ENCODE measurements at regions not wholly inside any gene's neighbourhood (a gene's known extent, or its start where the extent isn't known, plus 50 kb on each side); places are given as distances from the start of the nearest gene placed in this dataset.

GRCh38 chr2:76332871-76333270, 622.2 kb upstream of the GCFC2 start:
- ChIA-PET CTCF (no interaction called here), POLR2A (no interaction called here)
- Mint-ChIP-seq H3K27me3 (ENCODE audit: low read depth) (no peaks in the 10 kb centered on the region), H3K36me3 (no peaks in the 10 kb centered on the region), H3K9me3 (peaks cover 31% of the 10 kb centered on the region), H3K4me1 (peaks cover 6% of the 10 kb centered on the region), H3K27ac (no peak overlapping the region), H3K4me3 (no peak overlapping the region)
- no peak for TF ChIP-seq NFYB (CRISPR knock-in tag; conservative IDR thresholded peaks at IDR 0.05; ENCODE audit: low read depth)
- TF ChIP-seq JAZF1 (CRISPR knock-in tag; IDR thresholded peaks at IDR 0.05), result no peak
- no peak for TF ChIP-seq KAT7 (CRISPR knock-in tag; IDR thresholded peaks at IDR 0.05; ENCODE audit: borderline replicate concordance)
- TF ChIP-seq ZNF281 (CRISPR knock-in tag; IDR thresholded peaks at IDR 0.05), result no peak
- no peak for TF ChIP-seq MYBL2 (CRISPR knock-in tag; IDR thresholded peaks at IDR 0.05)
- no peak for TF ChIP-seq NR3C1 (CRISPR knock-in tag; conservative IDR thresholded peaks at IDR 0.05; ENCODE audit: low read depth)
- no peak for TF ChIP-seq ZNF121 (CRISPR knock-in tag; IDR thresholded peaks at IDR 0.05)
- no peak for TF ChIP-seq E2F1 (CRISPR knock-in tag; IDR thresholded peaks at IDR 0.05)
- TF ChIP-seq SP1 (CRISPR knock-in tag; conservative IDR thresholded peaks at IDR 0.05), result no peak
- TF ChIP-seq ESRRA (CRISPR knock-in tag; IDR thresholded peaks at IDR 0.05; ENCODE audit: borderline replicate concordance), result no peak
- TF ChIP-seq JUN (CRISPR knock-in tag; IDR thresholded peaks at IDR 0.05), result no peak
- no peak for TF ChIP-seq ZNF423 (CRISPR knock-in tag; IDR thresholded peaks at IDR 0.05)
- TF ChIP-seq NR2C2 (CRISPR knock-in tag; IDR thresholded peaks at IDR 0.05), result no peak
- TF ChIP-seq, protein P1, sequence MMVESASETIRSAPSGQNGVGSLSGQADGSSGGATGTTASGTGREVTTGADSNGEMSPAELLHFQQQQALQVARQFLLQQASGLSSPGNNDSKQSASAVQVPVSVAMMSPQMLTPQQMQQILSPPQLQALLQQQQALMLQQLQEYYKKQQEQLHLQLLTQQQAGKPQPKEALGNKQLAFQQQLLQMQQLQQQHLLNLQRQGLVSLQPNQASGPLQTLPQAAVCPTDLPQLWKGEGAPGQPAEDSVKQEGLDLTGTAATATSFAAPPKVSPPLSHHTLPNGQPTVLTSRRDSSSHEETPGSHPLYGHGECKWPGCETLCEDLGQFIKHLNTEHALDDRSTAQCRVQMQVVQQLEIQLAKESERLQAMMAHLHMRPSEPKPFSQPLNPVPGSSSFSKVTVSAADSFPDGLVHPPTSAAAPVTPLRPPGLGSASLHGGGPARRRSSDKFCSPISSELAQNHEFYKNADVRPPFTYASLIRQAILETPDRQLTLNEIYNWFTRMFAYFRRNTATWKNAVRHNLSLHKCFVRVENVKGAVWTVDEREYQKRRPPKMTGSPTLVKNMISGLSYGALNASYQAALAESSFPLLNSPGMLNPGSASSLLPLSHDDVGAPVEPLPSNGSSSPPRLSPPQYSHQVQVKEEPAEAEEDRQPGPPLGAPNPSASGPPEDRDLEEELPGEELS (CRISPR knock-in tag; IDR thresholded peaks at IDR 0.05), result no peak
- no peak for TF ChIP-seq ZNF232 (CRISPR knock-in tag; IDR thresholded peaks at IDR 0.05)
- ATAC-seq (no peak), DNase-seq (ENCODE audit: low spot score) (no peak)

DNA sequence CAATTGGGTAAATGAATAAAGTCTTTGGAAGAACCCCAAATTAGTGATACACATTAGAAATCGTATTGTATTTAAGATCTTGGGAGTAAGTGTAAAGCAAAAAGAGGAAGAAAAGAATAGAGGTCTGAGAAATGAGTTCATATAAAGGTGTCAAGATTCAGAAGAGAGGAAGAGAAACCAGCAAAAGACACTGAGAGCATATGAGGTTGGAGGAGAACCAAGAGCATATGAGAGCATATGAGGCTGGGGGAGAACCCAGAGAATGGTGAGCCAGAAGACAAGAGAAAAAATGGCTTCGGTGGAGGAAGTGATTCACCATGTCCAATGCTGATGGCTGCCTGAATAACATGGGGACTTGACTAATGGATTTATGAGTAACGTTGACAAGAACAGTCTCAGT, 620.1 kb upstream of the GCFC2 start:
- Mint-ChIP-seq H3K36me3 (no peaks in the 10 kb centered on the region), H3K9me3 (peaks cover 22% of the 10 kb centered on the region), H3K27ac (no peak overlapping the region), H3K27me3 (ENCODE audit: low read depth) (no peaks in the 10 kb centered on the region), H3K4me3 (no peak overlapping the region), H3K4me1 (peaks cover 6% of the 10 kb centered on the region)
- no peak for TF ChIP-seq ATF1 (CRISPR knock-in tag; IDR thresholded peaks at IDR 0.05)
- TF ChIP-seq, protein P2, sequence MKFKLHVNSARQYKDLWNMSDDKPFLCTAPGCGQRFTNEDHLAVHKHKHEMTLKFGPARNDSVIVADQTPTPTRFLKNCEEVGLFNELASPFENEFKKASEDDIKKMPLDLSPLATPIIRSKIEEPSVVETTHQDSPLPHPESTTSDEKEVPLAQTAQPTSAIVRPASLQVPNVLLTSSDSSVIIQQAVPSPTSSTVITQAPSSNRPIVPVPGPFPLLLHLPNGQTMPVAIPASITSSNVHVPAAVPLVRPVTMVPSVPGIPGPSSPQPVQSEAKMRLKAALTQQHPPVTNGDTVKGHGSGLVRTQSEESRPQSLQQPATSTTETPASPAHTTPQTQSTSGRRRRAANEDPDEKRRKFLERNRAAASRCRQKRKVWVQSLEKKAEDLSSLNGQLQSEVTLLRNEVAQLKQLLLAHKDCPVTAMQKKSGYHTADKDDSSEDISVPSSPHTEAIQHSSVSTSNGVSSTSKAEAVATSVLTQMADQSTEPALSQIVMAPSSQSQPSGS (CRISPR knock-in tag; IDR thresholded peaks at IDR 0.05; ENCODE audit: borderline replicate concordance, low read depth), result no peak
- DNase-seq (ENCODE audit: low spot score) (no peak), ATAC-seq (no peak)
- ChIA-PET POLR2A (no interaction called here), CTCF (no interaction called here)

DNA sequence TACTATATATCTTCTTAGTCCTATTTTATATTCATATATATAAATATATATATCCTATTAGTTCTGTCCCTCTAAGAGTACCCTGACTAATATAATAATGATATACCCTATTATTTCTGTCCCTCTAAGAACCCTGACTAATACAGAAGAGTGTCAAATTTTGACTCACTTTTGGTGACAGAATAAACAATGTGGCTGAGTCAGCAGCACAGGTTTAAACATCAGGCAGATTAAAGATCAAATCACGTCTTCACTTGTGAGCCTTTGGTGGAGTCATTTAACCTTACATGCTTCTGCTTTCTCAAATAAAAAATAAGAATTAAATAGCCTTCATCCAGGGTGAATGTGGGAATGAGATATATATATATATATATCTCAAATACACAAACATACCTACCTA, 615.9 kb upstream of the GCFC2 start:
- no peak for TF ChIP-seq ZNF219 (CRISPR knock-in tag; IDR thresholded peaks at IDR 0.05; ENCODE audit: borderline replicate concordance)
- no peak for TF ChIP-seq ETV6 (CRISPR knock-in tag; IDR thresholded peaks at IDR 0.05)
- peaks cover 2% of the 10 kb centered on the region for H3K4me1 Mint-ChIP-seq
- H3K27ac Mint-ChIP-seq, result no peak overlapping the region
- no peak overlapping the region for H3K4me3 Mint-ChIP-seq
- DNase-seq (ENCODE audit: low spot score) (no peak), ATAC-seq (no peak)
- H3K9me3 Mint-ChIP-seq, result no peaks in the 10 kb centered on the region
- H3K27me3 Mint-ChIP-seq (ENCODE audit: low read depth), result no peaks in the 10 kb centered on the region
- CTCF ChIA-PET, result no interaction called here
- no peaks in the 10 kb centered on the region for H3K36me3 Mint-ChIP-seq
- POLR2A ChIA-PET, result no interaction called here
